ENCODE measurements at regions not wholly inside any gene's neighbourhood (a gene's known extent, or its start where the extent isn't known, plus 50 kb on each side); places are given as distances from the start of the nearest gene placed in this dataset.
"Not testable (repeated sequence)": the region's sequence is repeated elsewhere in the genome, so short reads cannot be mapped to it uniquely, and the experiment has no call there.

- H3K9me3 ChIP-seq (ENCODE audit: control insufficient read depth, low read length, poor library complexity, severe bottlenecking) = no peaks in the 10 kb centered on the region
- Mint-ChIP-seq H3K4me1 (no peaks in the 10 kb centered on the region), H3K27ac (no peak overlapping the region), H3K27me3 (no peaks in the 10 kb centered on the region), H3K36me3 (ENCODE audit: low read depth) (no peaks in the 10 kb centered on the region), H3K4me3 (no peak overlapping the region)
- ATAC-seq = no peak
- DNase-seq = no peak
Measured at GRCh38 chr6:67475700-67476099, 1159.4 kb upstream of the ADGRB3 start.

- ATAC-seq = no peak
- H3K27ac Mint-ChIP-seq = no peak overlapping the region
- no peaks in the 10 kb centered on the region for H3K4me1 Mint-ChIP-seq
- DNase-seq = no peak
- no peaks in the 10 kb centered on the region for H3K27me3 Mint-ChIP-seq
- no peaks in the 10 kb centered on the region for H3K9me3 ChIP-seq (ENCODE audit: control insufficient read depth, low read length, poor library complexity, severe bottlenecking)
- no peaks in the 10 kb centered on the region for H3K36me3 Mint-ChIP-seq (ENCODE audit: low read depth)
- no peak overlapping the region for H3K4me3 Mint-ChIP-seq
Measured at GRCh38 chr6:67467341-67467740, 1167.7 kb upstream of the ADGRB3 start.

DNA sequence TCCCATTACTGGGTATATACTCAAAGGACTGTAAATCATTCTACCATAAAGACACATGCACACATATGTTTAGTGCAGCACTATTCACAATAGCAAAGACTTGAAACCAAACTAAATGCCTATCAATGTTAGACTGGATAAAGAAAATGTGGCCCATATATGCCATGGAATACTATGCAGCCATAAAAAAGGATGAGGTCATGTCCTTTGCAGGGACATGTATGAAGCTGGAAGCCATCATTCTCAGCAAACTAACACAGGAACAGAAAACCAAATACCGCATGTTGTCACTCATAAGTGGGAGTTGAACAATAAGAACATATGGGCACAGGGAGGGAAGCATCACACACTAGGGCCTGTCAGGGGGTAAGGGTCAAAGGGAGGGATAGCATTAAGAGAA is 1172.4 kb upstream of the ADGRB3 start:
- H3K9me3 ChIP-seq (ENCODE audit: control insufficient read depth, low read length, poor library complexity, severe bottlenecking); H3K27ac Mint-ChIP-seq; H3K4me3 Mint-ChIP-seq; H3K27me3 Mint-ChIP-seq; ATAC-seq; H3K4me1 Mint-ChIP-seq; DNase-seq; H3K36me3 Mint-ChIP-seq (ENCODE audit: low read depth): not testable (repeated sequence)

GRCh38 chr6:67459556-67459955 is 1175.5 kb upstream of the ADGRB3 start:
- Mint-ChIP-seq H3K36me3 (ENCODE audit: low read depth) (no peaks in the 10 kb centered on the region), H3K4me1 (no peaks in the 10 kb centered on the region), H3K27ac (no peak overlapping the region), H3K4me3 (no peak overlapping the region), H3K27me3 (no peaks in the 10 kb centered on the region)
- no peak for ATAC-seq
- H3K9me3 ChIP-seq (ENCODE audit: control insufficient read depth, low read length, poor library complexity, severe bottlenecking) = no peaks in the 10 kb centered on the region
- no peak for DNase-seq

GRCh38 chr6:67458265-67458664 is 1176.8 kb upstream of the ADGRB3 start:
- H3K27ac Mint-ChIP-seq = no peak overlapping the region
- H3K4me1 Mint-ChIP-seq = no peaks in the 10 kb centered on the region
- H3K9me3 ChIP-seq (ENCODE audit: control insufficient read depth, low read length, poor library complexity, severe bottlenecking) = no peaks in the 10 kb centered on the region
- no peak for DNase-seq
- H3K4me3 Mint-ChIP-seq = no peak overlapping the region
- no peaks in the 10 kb centered on the region for H3K36me3 Mint-ChIP-seq (ENCODE audit: low read depth)
- no peak for ATAC-seq
- no peaks in the 10 kb centered on the region for H3K27me3 Mint-ChIP-seq

DNA sequence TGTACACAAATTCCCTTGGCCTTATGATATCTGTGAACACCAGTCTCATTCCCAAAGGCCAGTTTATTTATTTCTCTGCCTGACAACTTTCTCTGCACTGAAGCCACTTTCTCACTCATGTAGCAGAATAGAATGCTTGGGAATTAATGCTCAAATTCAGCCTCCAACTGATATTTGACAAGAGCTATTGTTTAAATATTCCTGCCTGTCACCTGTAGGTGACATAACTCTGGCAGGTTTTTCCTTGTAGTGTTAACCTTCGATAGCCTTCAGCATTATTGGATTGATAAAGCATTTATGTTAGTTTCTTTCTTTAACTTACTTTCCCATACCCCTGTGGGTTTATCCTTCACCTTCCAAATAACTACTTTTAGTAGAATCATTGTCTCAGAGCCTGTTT is 1183.2 kb upstream of the ADGRB3 start:
- H3K4me1 Mint-ChIP-seq = no peaks in the 10 kb centered on the region
- no peak for ATAC-seq
- no peaks in the 10 kb centered on the region for H3K27me3 Mint-ChIP-seq
- no peak overlapping the region for H3K4me3 Mint-ChIP-seq
- DNase-seq = no peak
- H3K27ac Mint-ChIP-seq = no peak overlapping the region
- H3K36me3 Mint-ChIP-seq (ENCODE audit: low read depth) = no peaks in the 10 kb centered on the region
- H3K9me3 ChIP-seq (ENCODE audit: control insufficient read depth, low read length, poor library complexity, severe bottlenecking) = no peaks in the 10 kb centered on the region

DNA sequence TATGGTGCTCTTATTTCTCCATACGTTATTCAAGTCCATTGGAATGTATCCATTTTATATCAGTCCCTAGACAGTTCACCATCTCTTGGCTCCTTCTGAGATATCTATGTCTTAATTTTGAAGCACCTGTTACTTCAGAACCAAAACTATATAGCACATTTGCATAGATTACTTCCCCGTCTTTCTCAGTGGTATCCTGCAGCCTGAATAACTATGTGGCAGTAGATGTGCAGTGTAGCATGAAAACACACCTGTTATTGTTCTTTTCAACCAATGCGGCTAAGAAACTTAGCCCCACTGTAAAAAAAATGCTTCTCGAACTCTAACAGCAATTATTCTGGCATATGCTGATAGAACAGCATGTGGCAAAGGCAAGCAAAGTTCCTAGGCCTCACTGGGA is 1184.4 kb upstream of the ADGRB3 start:
- no peaks in the 10 kb centered on the region for H3K9me3 ChIP-seq (ENCODE audit: control insufficient read depth, low read length, poor library complexity, severe bottlenecking)
- no peaks in the 10 kb centered on the region for H3K4me1 Mint-ChIP-seq
- H3K36me3 Mint-ChIP-seq (ENCODE audit: low read depth) = no peaks in the 10 kb centered on the region
- ATAC-seq = no peak
- DNase-seq = no peak
- H3K4me3 Mint-ChIP-seq = no peak overlapping the region
- H3K27me3 Mint-ChIP-seq = no peaks in the 10 kb centered on the region
- H3K27ac Mint-ChIP-seq = no peak overlapping the region

- Mint-ChIP-seq H3K27ac (no peak overlapping the region), H3K4me3 (no peak overlapping the region), H3K4me1 (no peaks in the 10 kb centered on the region), H3K36me3 (ENCODE audit: low read depth) (no peaks in the 10 kb centered on the region), H3K27me3 (no peaks in the 10 kb centered on the region)
- ATAC-seq (no peak), DNase-seq (no peak)
- no peaks in the 10 kb centered on the region for H3K9me3 ChIP-seq (ENCODE audit: control insufficient read depth, low read length, poor library complexity, severe bottlenecking)
Measured at GRCh38 chr6:67449602-67450001, 1185.5 kb upstream of the ADGRB3 start.

DNA sequence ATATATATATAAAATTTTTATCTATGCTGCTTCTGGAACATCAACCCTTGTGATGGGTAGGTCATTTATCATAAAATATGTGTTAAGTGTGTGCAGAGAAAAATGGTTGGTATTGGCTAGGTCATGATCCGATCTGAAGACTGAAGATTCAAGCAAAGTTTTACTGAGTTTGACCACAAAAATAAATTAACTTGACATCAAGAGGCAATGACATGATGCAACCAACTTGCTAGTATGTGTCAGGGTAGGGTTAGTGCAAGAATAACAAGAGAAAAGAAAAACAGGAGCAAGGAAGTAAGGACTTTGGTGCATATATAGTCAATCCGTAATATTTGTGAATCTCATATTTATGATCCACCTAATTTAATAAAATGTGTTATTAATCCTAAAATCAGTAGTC is 1202.0 kb upstream of the ADGRB3 start:
- Mint-ChIP-seq H3K4me3 (no peak overlapping the region), H3K27ac (no peak overlapping the region), H3K27me3 (no peaks in the 10 kb centered on the region), H3K36me3 (ENCODE audit: low read depth) (no peaks in the 10 kb centered on the region), H3K4me1 (no peaks in the 10 kb centered on the region)
- no peak for ATAC-seq
- DNase-seq = no peak
- H3K9me3 ChIP-seq (ENCODE audit: control insufficient read depth, low read length, poor library complexity, severe bottlenecking) = no peaks in the 10 kb centered on the region

DNA sequence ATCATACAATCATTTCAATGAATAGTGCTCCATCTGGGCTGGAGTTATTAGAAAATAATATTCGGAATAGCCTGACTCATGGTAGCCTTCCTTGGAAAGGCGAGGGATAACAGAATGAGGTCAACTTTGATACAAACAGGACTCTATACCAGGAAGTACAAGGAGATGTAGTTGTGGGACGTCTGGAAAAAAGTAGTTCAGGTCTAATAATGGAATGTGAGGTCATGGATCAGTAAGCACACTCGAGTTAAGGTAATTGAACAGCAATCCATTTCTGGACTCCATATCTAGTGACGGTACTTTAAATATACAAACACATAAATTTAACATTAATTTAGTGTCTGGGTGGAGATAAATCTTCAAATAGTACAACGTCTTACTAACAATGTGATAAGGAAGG is 1204.0 kb upstream of the ADGRB3 start:
- H3K9me3 ChIP-seq (ENCODE audit: control insufficient read depth, low read length, poor library complexity, severe bottlenecking) = no peaks in the 10 kb centered on the region
- no peaks in the 10 kb centered on the region for H3K36me3 Mint-ChIP-seq (ENCODE audit: low read depth)
- ATAC-seq = no peak
- DNase-seq = no peak
- no peaks in the 10 kb centered on the region for H3K4me1 Mint-ChIP-seq
- H3K4me3 Mint-ChIP-seq = no peak overlapping the region
- no peak overlapping the region for H3K27ac Mint-ChIP-seq
- H3K27me3 Mint-ChIP-seq = no peaks in the 10 kb centered on the region

DNA sequence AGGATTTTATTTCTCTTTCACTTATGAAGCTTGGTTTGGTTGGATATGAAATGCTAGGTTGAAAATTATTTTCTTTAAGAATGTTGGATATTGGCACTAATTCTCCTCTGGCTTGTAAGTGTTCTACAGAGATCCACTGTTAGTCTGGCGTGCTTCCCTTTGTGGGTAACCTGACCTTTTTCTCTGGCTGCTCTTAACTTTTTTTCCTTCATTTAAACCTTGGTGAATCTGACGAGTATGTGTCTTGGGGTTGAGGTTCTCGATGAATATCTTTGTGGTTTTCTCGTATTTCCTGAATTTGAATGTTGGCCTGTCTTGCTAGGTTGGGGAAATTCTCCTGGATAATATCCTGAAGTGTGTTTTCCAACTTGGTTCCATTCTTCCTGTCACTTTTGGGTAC is 1208.4 kb upstream of the ADGRB3 start:
- H3K27ac Mint-ChIP-seq; H3K36me3 Mint-ChIP-seq (ENCODE audit: low read depth); ATAC-seq; H3K9me3 ChIP-seq (ENCODE audit: control insufficient read depth, low read length, poor library complexity, severe bottlenecking); DNase-seq; H3K4me3 Mint-ChIP-seq; H3K27me3 Mint-ChIP-seq; H3K4me1 Mint-ChIP-seq: not testable (repeated sequence)

DNA sequence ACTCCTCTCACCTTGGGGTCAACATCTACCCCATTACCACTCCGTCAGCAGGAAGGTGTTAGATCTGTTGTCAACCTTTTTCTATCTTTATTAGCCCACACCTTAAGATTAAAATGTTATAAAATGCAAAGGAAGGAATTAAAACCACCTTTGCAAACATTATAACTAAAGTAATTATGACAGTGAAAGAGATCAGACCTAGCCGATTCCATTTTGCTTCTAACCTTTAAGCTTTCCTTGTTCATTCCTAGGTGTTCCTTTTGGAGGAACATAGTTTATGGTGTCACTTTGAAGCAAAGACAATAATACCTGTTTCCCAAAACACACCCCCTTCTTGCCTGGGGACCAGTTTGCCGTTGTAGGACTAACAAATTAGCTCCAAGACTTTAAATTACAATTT is 1223.0 kb upstream of the ADGRB3 start:
- Mint-ChIP-seq H3K27ac (no peak overlapping the region), H3K36me3 (ENCODE audit: low read depth) (no peaks in the 10 kb centered on the region), H3K4me3 (no peak overlapping the region), H3K4me1 (no peaks in the 10 kb centered on the region), H3K27me3 (no peaks in the 10 kb centered on the region)
- DNase-seq (no peak), ATAC-seq (no peak)
- no peaks in the 10 kb centered on the region for H3K9me3 ChIP-seq (ENCODE audit: control insufficient read depth, low read length, poor library complexity, severe bottlenecking)

- ATAC-seq = no peak
- no peak for DNase-seq
- H3K4me3 Mint-ChIP-seq = no peak overlapping the region
- H3K27ac Mint-ChIP-seq = no peak overlapping the region
- H3K36me3 Mint-ChIP-seq (ENCODE audit: low read depth) = no peaks in the 10 kb centered on the region
- H3K4me1 Mint-ChIP-seq = no peaks in the 10 kb centered on the region
- H3K27me3 Mint-ChIP-seq = no peaks in the 10 kb centered on the region
- no peaks in the 10 kb centered on the region for H3K9me3 ChIP-seq (ENCODE audit: control insufficient read depth, low read length, poor library complexity, severe bottlenecking)
Measured at GRCh38 chr6:67411036-67411435, 1224.0 kb upstream of the ADGRB3 start.

GRCh38 chr6:67394254-67394653 is 1240.8 kb upstream of the ADGRB3 start:
- Mint-ChIP-seq H3K27me3 (no peaks in the 10 kb centered on the region), H3K36me3 (ENCODE audit: low read depth) (no peaks in the 10 kb centered on the region), H3K4me3 (no peak overlapping the region), H3K4me1 (no peaks in the 10 kb centered on the region), H3K27ac (no peak overlapping the region)
- H3K9me3 ChIP-seq (ENCODE audit: control insufficient read depth, low read length, poor library complexity, severe bottlenecking) = no peaks in the 10 kb centered on the region
- DNase-seq (no peak), ATAC-seq (no peak)

DNA sequence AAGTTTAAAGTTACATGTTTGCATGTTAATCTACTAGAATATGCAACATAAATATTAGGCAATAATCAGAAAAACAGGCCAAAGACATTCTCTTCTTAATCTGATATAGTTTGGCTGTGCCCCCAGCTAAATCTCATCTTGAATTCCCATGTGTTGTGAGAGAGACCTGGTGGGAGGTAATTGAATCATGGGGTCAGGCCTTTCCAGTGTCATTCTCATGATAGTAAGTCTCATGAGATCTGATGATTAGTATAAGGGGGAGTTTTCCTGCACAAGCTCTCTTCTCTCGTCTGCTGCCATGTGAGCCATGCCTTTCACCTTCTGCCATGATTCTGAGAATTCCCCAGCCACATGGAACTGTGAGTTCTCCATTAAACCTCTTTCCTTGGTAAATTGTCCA is 1241.7 kb upstream of the ADGRB3 start:
- Mint-ChIP-seq H3K4me3 (no peak overlapping the region), H3K27me3 (no peaks in the 10 kb centered on the region), H3K4me1 (no peaks in the 10 kb centered on the region), H3K27ac (no peak overlapping the region), H3K36me3 (ENCODE audit: low read depth) (no peaks in the 10 kb centered on the region)
- ATAC-seq (no peak), DNase-seq (no peak)
- H3K9me3 ChIP-seq (ENCODE audit: control insufficient read depth, low read length, poor library complexity, severe bottlenecking) = no peaks in the 10 kb centered on the region

All from T-helper 17 cell (primary cell).